Right cardiac atrium (tissue), 5 donors: ENCODE measurements at regions not wholly inside any gene's neighbourhood (a gene's known extent, or its start where the extent isn't known, plus 50 kb on each side); places are given as distances from the start of the nearest gene placed in this dataset.

Source experiments
- ATAC-seq, 2 donors: fragments of 200-7000 bp; cut with Tn5 transposase; one replicate each; pipeline versions ENCODE4 v1.8.0 to v1.9.1; 2020; ENCODE audit warnings: moderate library complexity in 2 of 2, mild to moderate bottlenecking in 1 of 2
- DNase-seq, 3 donors: peaks; one replicate each; pipeline ENCODE4 v3.0.0-alpha.2; 2020
- H3K27ac ChIP-seq: one replicate; pipeline ENCODE4 v1.5.1; 2013; ENCODE audit warnings: mild to moderate bottlenecking, low read length, control low read depth, moderate library complexity
- H3K27me3 ChIP-seq: one replicate; pipeline ENCODE4 v1.6.1; 2013; ENCODE audit not compliant: control insufficient read depth, insufficient read depth
- H3K4me1 ChIP-seq: one replicate; pipeline ENCODE4 v1.6.1; 2013; ENCODE audit warnings: low read length; ENCODE audit not compliant: control insufficient read depth, insufficient read depth
- H3K4me3 ChIP-seq: one replicate; pipeline ENCODE4 v1.5.1; 2013; ENCODE audit warnings: low read length, control low read depth
- H3K9me3 ChIP-seq: one replicate; pipeline ENCODE4 v1.6.1; 2013; ENCODE audit warnings: low read length; ENCODE audit not compliant: control insufficient read depth
- WGBS: extraction: QIAGEN DNeasy Blood & Tissue Kit; methylation state at CpG from one replicate; pipeline ENCODE4 v1.1.7; 2013; 5-methylcytosine and 5-hydroxymethylcytosine counted together
- intact Hi-C, 4 donors: fragments of 100-400 bp; cut with DNase I; formaldehyde crosslinking; loops; one replicate each; pipeline versions ENCODE4 v1.11.0 to v1.14.0; 2022 to 2023
- donor health status: healthy with polysubstance abuse.
- donor health status: DM: no; HTN: yes; CAD: no.
- donor health status: DM: no; HTN: no; CAD: no.
- donor health status: DM: no; HTN: yes; CAD: no; lungs with severe emphysema.
- donor health status: DM: yes; HTN: yes; CAD: no.

DNA sequence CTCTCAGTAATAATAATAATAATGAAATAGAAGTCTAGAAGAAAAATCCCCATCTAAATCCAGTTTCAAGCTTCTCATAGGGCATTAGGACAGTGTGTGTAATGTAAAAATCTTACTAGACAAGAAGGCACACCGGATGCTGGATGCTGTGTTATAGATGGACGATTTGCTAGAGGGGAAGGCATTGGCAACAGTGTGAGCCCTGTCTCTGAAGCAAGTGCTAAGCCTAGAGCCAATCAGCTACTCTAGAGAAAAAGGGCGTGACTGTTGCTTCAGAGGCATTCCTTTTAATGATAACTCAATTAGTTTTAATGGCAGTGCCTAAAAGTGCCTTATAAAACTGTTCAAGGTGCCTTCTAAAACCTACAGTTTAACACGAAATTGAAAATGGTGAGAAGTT is 344.9 kb downstream of the TDRD15 start:
- H3K27me3 ChIP-seq = no peaks in the 10 kb centered on the region
- ATAC-seq = no peak
- no peaks in the 10 kb centered on the region for H3K4me1 ChIP-seq
- H3K9me3 ChIP-seq = no peaks in the 10 kb centered on the region
- WGBS = 61% methylated on average over 4 of the region's 4 CpGs
- H3K27ac ChIP-seq = no peak overlapping the region
- no peak for DNase-seq
- intact Hi-C loops = no loop called here
- no peak overlapping the region for H3K4me3 ChIP-seq

GRCh38 chr2:21469158-21469557 is 345.4 kb downstream of the TDRD15 start:
- no peak overlapping the region for H3K27ac ChIP-seq
- 37% methylated on average over 2 of the region's 2 CpGs for whole genome bisulfite sequencing
- ATAC-seq (no peak), DNase-seq (no peak)
- no peak overlapping the region for H3K4me3 ChIP-seq
- intact Hi-C loops = no loop called here
- no peaks in the 10 kb centered on the region for H3K4me1 ChIP-seq
- H3K9me3 ChIP-seq = no peaks in the 10 kb centered on the region
- no peaks in the 10 kb centered on the region for H3K27me3 ChIP-seq

- ATAC-seq = no peak
- Histone ChIP-seq H3K9me3 (no peaks in the 10 kb centered on the region), H3K4me1 (no peaks in the 10 kb centered on the region), H3K4me3 (no peak overlapping the region), H3K27me3 (no peaks in the 10 kb centered on the region), H3K27ac (no peak overlapping the region)
- 60% methylated on average over 4 of the region's 4 CpGs for WGBS
- intact Hi-C loops = no loop called here
- DNase-seq = no peak
Observed at GRCh38 chr2:21469564-21469963, 345.8 kb downstream of the TDRD15 start.

GRCh38 chr2:21480162-21480561 is 356.4 kb downstream of the TDRD15 start:
- WGBS = 85% methylated on average over 2 of the region's 2 CpGs
- no peak overlapping the region for H3K27ac ChIP-seq
- H3K4me1 ChIP-seq = no peaks in the 10 kb centered on the region
- no peaks in the 10 kb centered on the region for H3K9me3 ChIP-seq
- intact Hi-C loops = no loop called here
- H3K27me3 ChIP-seq = no peaks in the 10 kb centered on the region
- ATAC-seq = no peak
- H3K4me3 ChIP-seq = no peak overlapping the region
- DNase-seq = no peak

DNA sequence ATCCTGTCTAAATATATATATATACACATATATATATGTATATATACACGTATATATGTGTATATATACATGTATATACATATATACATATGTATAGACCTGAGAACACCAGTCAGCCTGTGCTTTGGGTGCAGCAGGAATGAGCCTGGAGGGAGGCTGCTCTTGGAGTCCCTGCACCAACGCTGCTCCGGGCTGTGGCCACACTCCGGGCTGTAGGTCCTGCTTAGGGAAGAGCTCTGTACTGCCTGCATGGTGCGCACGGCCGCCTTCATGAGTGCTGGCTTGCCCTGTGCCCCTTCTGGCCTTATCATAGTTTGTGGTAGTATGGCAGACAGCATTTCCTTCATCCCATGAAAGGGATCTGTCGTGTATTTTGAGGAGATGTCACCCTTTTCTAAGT is 360.9 kb downstream of the TDRD15 start:
- H3K4me1 ChIP-seq = no peaks in the 10 kb centered on the region
- 85% methylated on average over 8 of the region's 8 CpGs for WGBS
- no peak overlapping the region for H3K27ac ChIP-seq
- ATAC-seq (no peak), DNase-seq (peak in 1 of 3 donors; percentile 22)
- H3K4me3 ChIP-seq = no peak overlapping the region
- intact Hi-C loops = no loop called here
- no peaks in the 10 kb centered on the region for H3K9me3 ChIP-seq
- H3K27me3 ChIP-seq = no peaks in the 10 kb centered on the region

- no peaks in the 10 kb centered on the region for H3K27me3 ChIP-seq
- no peaks in the 10 kb centered on the region for H3K4me1 ChIP-seq
- DNase-seq = no peak
- 65% methylated on average over 2 of the region's 2 CpGs for WGBS
- ATAC-seq = no peak
- no peak overlapping the region for H3K4me3 ChIP-seq
- no peak overlapping the region for H3K27ac ChIP-seq
- H3K9me3 ChIP-seq = no peaks in the 10 kb centered on the region
- intact Hi-C loops = no loop called here
Observed at GRCh38 chr2:21486445-21486844, 362.7 kb downstream of the TDRD15 start.

- Histone ChIP-seq H3K4me1 (no peaks in the 10 kb centered on the region), H3K27me3 (no peaks in the 10 kb centered on the region), H3K27ac (no peak overlapping the region), H3K9me3 (no peaks in the 10 kb centered on the region), H3K4me3 (no peak overlapping the region)
- intact Hi-C loops = no loop called here
- DNase-seq = no peak
- WGBS = 75% methylated on average over 3 of the region's 3 CpGs
- ATAC-seq = no peak
Observed at GRCh38 chr2:21489080-21489479, 365.3 kb downstream of the TDRD15 start.

- no peaks in the 10 kb centered on the region for H3K27me3 ChIP-seq
- DNase-seq (no peak), ATAC-seq (no peak)
- intact Hi-C loops = no loop called here
- H3K27ac ChIP-seq = no peak overlapping the region
- no peaks in the 10 kb centered on the region for H3K4me1 ChIP-seq
- no peak overlapping the region for H3K4me3 ChIP-seq
- 51% methylated on average over 4 of the region's 4 CpGs for WGBS
- no peaks in the 10 kb centered on the region for H3K9me3 ChIP-seq
Observed at GRCh38 chr2:21498016-21498415, 374.2 kb downstream of the TDRD15 start.

GRCh38 chr2:21500401-21500945 is 376.7 kb downstream of the TDRD15 start:
- intact Hi-C loops = no loop called here
- H3K4me1 ChIP-seq = no peaks in the 10 kb centered on the region
- no peaks in the 10 kb centered on the region for H3K27me3 ChIP-seq
- 80% methylated on average over 4 of the region's 4 CpGs for WGBS
- H3K9me3 ChIP-seq = no peaks in the 10 kb centered on the region
- no peak for ATAC-seq
- no peak overlapping the region for H3K27ac ChIP-seq
- DNase-seq = no peak
- no peak overlapping the region for H3K4me3 ChIP-seq

DNA sequence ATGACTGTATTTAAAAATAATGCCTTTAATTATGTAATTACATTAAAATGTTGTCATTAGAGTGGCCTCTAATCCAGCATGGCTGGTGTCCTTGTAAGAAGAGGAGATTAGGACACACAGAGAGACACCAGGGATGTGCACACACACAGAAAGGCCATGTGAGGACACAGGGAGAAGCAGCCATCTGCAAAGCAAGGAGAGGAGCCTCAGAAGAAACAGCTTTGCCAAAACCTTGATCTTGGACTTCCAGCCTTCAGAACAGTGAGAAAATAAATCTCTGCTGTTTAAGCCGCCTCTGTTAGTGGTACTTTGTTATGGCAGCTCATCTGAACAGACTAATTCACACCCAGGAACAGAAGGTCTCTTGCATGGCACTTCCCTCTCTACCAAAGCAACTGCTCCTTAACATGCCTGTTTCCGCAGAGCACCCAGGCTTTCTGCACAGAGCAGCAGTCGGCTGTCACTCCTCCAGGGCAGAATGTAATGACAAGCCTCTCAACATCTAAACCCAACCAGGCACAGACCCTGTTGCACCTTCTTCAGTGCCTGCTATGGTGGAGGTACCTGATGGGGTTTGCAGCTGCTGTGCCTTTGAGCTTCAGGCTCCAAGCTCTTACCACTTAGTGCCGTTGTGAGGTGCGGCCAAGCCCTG is 377.7 kb downstream of the TDRD15 start:
- Histone ChIP-seq H3K4me1 (no peaks in the 10 kb centered on the region), H3K9me3 (no peaks in the 10 kb centered on the region), H3K27ac (no peak overlapping the region), H3K4me3 (no peak overlapping the region), H3K27me3 (no peaks in the 10 kb centered on the region)
- intact Hi-C loops = no loop called here
- ATAC-seq = no peak
- DNase-seq = no peak
- 80% methylated on average over 5 of the region's 5 CpGs for WGBS

DNA sequence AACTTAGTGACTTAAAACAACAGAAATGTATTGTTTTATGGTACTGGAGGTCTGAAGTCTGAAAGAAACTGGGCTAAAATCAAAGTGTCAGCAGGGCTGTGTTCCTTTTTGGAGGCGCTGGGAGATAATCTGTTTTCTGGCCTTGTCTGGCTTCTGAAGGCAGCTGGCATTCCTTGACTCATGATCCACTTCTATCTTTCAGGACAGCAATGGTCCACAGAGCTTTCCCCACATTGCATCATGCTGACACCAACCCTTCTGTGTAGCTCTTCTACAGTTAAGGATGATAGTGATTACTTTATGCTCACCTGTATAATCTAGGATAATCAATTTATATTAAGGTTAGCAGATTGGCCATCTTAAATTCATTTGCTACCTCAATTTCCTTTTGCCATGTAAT is 392.1 kb downstream of the TDRD15 start:
- ATAC-seq = no peak
- 57% methylated on average over 1 of the region's 1 CpG for WGBS
- intact Hi-C loops = no loop called here
- Histone ChIP-seq H3K9me3 (no peaks in the 10 kb centered on the region), H3K27me3 (no peaks in the 10 kb centered on the region), H3K27ac (no peak overlapping the region), H3K4me1 (no peaks in the 10 kb centered on the region), H3K4me3 (no peak overlapping the region)
- no peak for DNase-seq

- Histone ChIP-seq H3K27me3 (no peaks in the 10 kb centered on the region), H3K4me3 (no peak overlapping the region), H3K9me3 (no peaks in the 10 kb centered on the region), H3K27ac (no peak overlapping the region), H3K4me1 (no peaks in the 10 kb centered on the region)
- no peak for ATAC-seq
- no peak for DNase-seq
- intact Hi-C loops = no loop called here
- WGBS = 91% methylated on average over 1 of the region's 1 CpG
Observed at GRCh38 chr2:21519412-21519811, 395.6 kb downstream of the TDRD15 start.
